ENCODE measurements at regions not wholly inside any gene's neighbourhood (a gene's known extent, or its start where the extent isn't known, plus 50 kb on each side); places are given as distances from the start of the nearest gene placed in this dataset.
"Not testable (repeated sequence)": the region's sequence is repeated elsewhere in the genome, so short reads cannot be mapped to it uniquely, and the experiment has no call there.

GRCh38 chr4:60992037-60992436 is 208.1 kb upstream of the ADGRL3 start:
- TF ChIP-seq CTCF (IDR thresholded peaks at IDR 0.05; ENCODE audit: extremely low read depth, insufficient read depth, missing control alignments) = no peak
- in situ Hi-C loops (cut with MboI; ENCODE audit: low pct_unique_long_range_greater_than_20kb, low sequenced_read_pairs, unreplicated experiment) = no loop called here
- no peak for DNase-seq (ENCODE audit: low spot score)

- no peak for TF ChIP-seq CTCF (IDR thresholded peaks at IDR 0.05; ENCODE audit: extremely low read depth, insufficient read depth, missing control alignments)
- in situ Hi-C loops (cut with MboI; ENCODE audit: low pct_unique_long_range_greater_than_20kb, low sequenced_read_pairs, unreplicated experiment) = no loop called here
- DNase-seq (ENCODE audit: low spot score) = no peak
These were observed 196.8 kb upstream of the ADGRL3 start for GRCh38 chr4:61003301-61003700.

- DNase-seq (ENCODE audit: low spot score) = no peak
- in situ Hi-C loops (cut with MboI; ENCODE audit: low pct_unique_long_range_greater_than_20kb, low sequenced_read_pairs, unreplicated experiment) = no loop called here
- TF ChIP-seq CTCF (IDR thresholded peaks at IDR 0.05; ENCODE audit: extremely low read depth, insufficient read depth, missing control alignments) = no peak
These were observed 195.4 kb upstream of the ADGRL3 start for GRCh38 chr4:61004651-61005170.

- no peak for DNase-seq (ENCODE audit: low spot score)
- TF ChIP-seq CTCF (IDR thresholded peaks at IDR 0.05; ENCODE audit: extremely low read depth, insufficient read depth, missing control alignments) = no peak
- in situ Hi-C loops (cut with MboI; ENCODE audit: low pct_unique_long_range_greater_than_20kb, low sequenced_read_pairs, unreplicated experiment) = no loop called here
These were observed 189.1 kb upstream of the ADGRL3 start for GRCh38 chr4:61011051-61011450.

GRCh38 chr4:61011936-61012335 is 188.2 kb upstream of the ADGRL3 start:
- DNase-seq (ENCODE audit: low spot score); in situ Hi-C loops (cut with MboI; ENCODE audit: low pct_unique_long_range_greater_than_20kb, low sequenced_read_pairs, unreplicated experiment): not testable (repeated sequence)

- no peak for DNase-seq (ENCODE audit: low spot score)
- TF ChIP-seq CTCF (IDR thresholded peaks at IDR 0.05; ENCODE audit: extremely low read depth, insufficient read depth, missing control alignments) = no peak
- in situ Hi-C loops (cut with MboI; ENCODE audit: low pct_unique_long_range_greater_than_20kb, low sequenced_read_pairs, unreplicated experiment) = no loop called here
These were observed 175.5 kb upstream of the ADGRL3 start for GRCh38 chr4:61024610-61025009.

- in situ Hi-C loops (cut with MboI; ENCODE audit: low pct_unique_long_range_greater_than_20kb, low sequenced_read_pairs, unreplicated experiment) = no loop called here
- no peak for DNase-seq (ENCODE audit: low spot score)
- TF ChIP-seq CTCF (IDR thresholded peaks at IDR 0.05; ENCODE audit: extremely low read depth, insufficient read depth, missing control alignments) = no peak
These were observed 172.2 kb upstream of the ADGRL3 start for GRCh38 chr4:61027939-61028338.

Measured in GM13977 (cell line).